Ovary (tissue), 7 donors: ENCODE measurements at regions not wholly inside any gene's neighbourhood (a gene's known extent, or its start where the extent isn't known, plus 50 kb on each side); places are given as distances from the start of the nearest gene placed in this dataset.

ENCODE experiments used
- DNase-seq, 5 donors: peaks; one replicate each; pipeline ENCODE4 v3.0.0-alpha.2; 2019 to 2020
- H3K27ac ChIP-seq, 2 donors: fragments of 200-600 bp; one replicate each; pipeline versions ENCODE4 v1.5.1 to v1.8.0; 2019 to 2022
- H3K27me3 ChIP-seq: fragments of 200-600 bp; one replicate; pipeline ENCODE4 v1.8.0; 2022
- H3K36me3 ChIP-seq: fragments of 200-600 bp; sonication (generic); one replicate; pipeline ENCODE4 v1.5.1; 2019
- H3K4me1 ChIP-seq: one replicate; pipeline ENCODE4 v1.8.1; 2013; ENCODE audit warnings: mild to moderate bottlenecking, moderate library complexity; ENCODE audit not compliant: insufficient read depth
- H3K4me3 ChIP-seq: fragments of 200-600 bp; sonication (generic); one replicate; pipeline ENCODE4 v1.5.1; 2017
- H3K9me3 ChIP-seq, 2 donors: fragments of 200-600 bp in 1 of 2; sonication (generic) in 1 of 2; one replicate each; pipeline versions ENCODE4 v1.5.1 to v1.8.1; 2013 to 2019; ENCODE audit warnings: mild to moderate bottlenecking in 1 of 2, moderate library complexity in 1 of 2
- CTCF ChIP-seq, 3 donors: fragments of 450-650 bp in 2 of 3; fragments of 200-600 bp in 1 of 3; IDR thresholded peaks; one replicate each; pipeline versions ENCODE4 v1.5.1 to v1.8.0; 2016 to 2022; ENCODE audit warnings: antibody characterized with exemption in 3 of 3, mild to moderate bottlenecking in 1 of 3
- EP300 ChIP-seq: sonication (generic); formaldehyde crosslinking; IDR thresholded peaks from one replicate; pipeline ENCODE4 v1.6.1; 2017; ENCODE audit warnings: antibody characterized with exemption
- POLR2A ChIP-seq: fragments of 450-650 bp; IDR thresholded peaks from one replicate; pipeline ENCODE4 v1.6.1; 2017; ENCODE audit warnings: antibody characterized with exemption, mild to moderate bottlenecking, moderate library complexity
- WGBS, 3 donors: extraction: QIAGEN DNeasy Blood & Tissue Kit in 1 of 3; methylation state at CpG; one replicate each; pipeline versions ENCODE4 v1.1.5 to v1.1.7; 2013 to 2017; 5-methylcytosine and 5-hydroxymethylcytosine counted together
- intact Hi-C, 4 donors: fragments of 100-400 bp; cut with DNase I; formaldehyde crosslinking; loops; one replicate each; pipeline versions ENCODE4 v1.11.0 to v1.15.1; 2022 to 2023
- donor health status: DM: no; HTN: no; CAD: no; lungs with moderate emphysema.
- donor health status: DM: no; HTN: no; CAD: no.
- donor health status: Bipolar disorder and iron deficiency.
- donor health status: DM: no; HTN: no; CAD: no.
- donor health status: DM: yes; HTN: yes; CAD: no.

- no peaks in the 10 kb centered on the region for H3K9me3 ChIP-seq
- intact Hi-C loops, result no loop called here
- no peaks in the 10 kb centered on the region for H3K4me1 ChIP-seq
- no peak overlapping the region for H3K4me3 ChIP-seq
- no peak overlapping the region for H3K27ac ChIP-seq
- WGBS, 3 donors, result 93 to 98% (median 96%) methylated on average over 4 of the region's 4 CpGs
- TF ChIP-seq EP300 (no peak), POLR2A (no peak), CTCF (IDR thresholded peaks at IDR 0.05) (no peak)
- no peaks in the 10 kb centered on the region for H3K36me3 ChIP-seq
- DNase-seq, result no peak
- no peaks in the 10 kb centered on the region for H3K27me3 ChIP-seq
Observed at GRCh38 chr3:174685796-174686195, 173.3 kb upstream of the NAALADL2 start.

- H3K9me3 ChIP-seq, result no peaks in the 10 kb centered on the region
- H3K36me3 ChIP-seq, result no peaks in the 10 kb centered on the region
- no peak overlapping the region for H3K27ac ChIP-seq
- no peaks in the 10 kb centered on the region for H3K4me1 ChIP-seq
- H3K27me3 ChIP-seq, result no peaks in the 10 kb centered on the region
- TF ChIP-seq EP300 (no peak), POLR2A (no peak), CTCF (IDR thresholded peaks at IDR 0.05) (no peak)
- H3K4me3 ChIP-seq, result no peak overlapping the region
- intact Hi-C loops, result no loop called here
- WGBS, 3 donors, result 60 to 70% (median 63%) methylated on average over 1 of the region's 1 CpG
- no peak for DNase-seq
Observed at GRCh38 chr3:174697310-174697709, 161.8 kb upstream of the NAALADL2 start.

- Histone ChIP-seq H3K9me3 (no peaks in the 10 kb centered on the region), H3K4me1 (no peaks in the 10 kb centered on the region), H3K27ac (no peak overlapping the region), H3K4me3 (no peak overlapping the region), H3K36me3 (no peaks in the 10 kb centered on the region), H3K27me3 (no peaks in the 10 kb centered on the region)
- DNase-seq, result no peak
- no peak for TF ChIP-seq CTCF (IDR thresholded peaks at IDR 0.05)
- TF ChIP-seq EP300, result no peak
- intact Hi-C loops, result no loop called here
Observed at GRCh38 chr3:174700736-174701135, 158.4 kb upstream of the NAALADL2 start.

GRCh38 chr3:174710612-174711011 is 148.5 kb upstream of the NAALADL2 start:
- 78 to 83% (median 79%) methylated on average over 2 of the region's 2 CpGs for WGBS, 3 donors
- Histone ChIP-seq H3K4me1 (no peaks in the 10 kb centered on the region), H3K27ac (no peak overlapping the region), H3K4me3 (no peak overlapping the region), H3K27me3 (no peaks in the 10 kb centered on the region), H3K9me3 (no peaks in the 10 kb centered on the region), H3K36me3 (no peaks in the 10 kb centered on the region)
- TF ChIP-seq CTCF (IDR thresholded peaks at IDR 0.05) (no peak), EP300 (no peak), POLR2A (no peak)
- intact Hi-C loops, result no loop called here
- no peak for DNase-seq

GRCh38 chr3:174715386-174715785 is 143.7 kb upstream of the NAALADL2 start:
- intact Hi-C loops, result no loop called here
- no peak for DNase-seq
- TF ChIP-seq POLR2A, result no peak
- no peak for TF ChIP-seq EP300
- no peak for TF ChIP-seq CTCF (IDR thresholded peaks at IDR 0.05)
- H3K4me3 ChIP-seq, result no peak overlapping the region
- no peak overlapping the region for H3K27ac ChIP-seq
- no peaks in the 10 kb centered on the region for H3K4me1 ChIP-seq
- H3K27me3 ChIP-seq, result no peaks in the 10 kb centered on the region
- no peaks in the 10 kb centered on the region for H3K36me3 ChIP-seq
- no peaks in the 10 kb centered on the region for H3K9me3 ChIP-seq
